Activated CD4-positive, alpha-beta memory T cell treated with anti-CD3 and anti-CD28 coated beads, Interleukin-2, amount 10 ng/mL, durations not matched to agents 7 days and 5 days (primary cell): ENCODE measurements at regions not wholly inside any gene's neighbourhood (a gene's known extent, or its start where the extent isn't known, plus 50 kb on each side); places are given as distances from the start of the nearest gene placed in this dataset.
"Not testable (repeated sequence)": the region's sequence is repeated elsewhere in the genome, so short reads cannot be mapped to it uniquely, and the experiment has no call there.

Source experiments
- CTCF ChIA-PET: fragments of 350-600 bp; sonication (Branson Sonifier 250); formaldehyde crosslinking; loops from one replicate; lab custom pipeline; 2021; ENCODE audit warnings: antibody characterized with exemption, inconsistent platforms; lab: Charles Lee
- POLR2A ChIA-PET: fragments of 350-600 bp; sonication (Branson Sonifier 250); formaldehyde crosslinking; loops from one replicate; lab custom pipeline; 2021; ENCODE audit warnings: antibody characterized with exemption; lab: Charles Lee
- DNase-seq: peaks from one replicate; pipeline ENCODE4 v3.0.0-alpha.2; 2020
- H3K27ac Mint-ChIP-seq: one replicate; pipeline ENCODE4 v1.8.0; 2021; ENCODE audit warnings: mild to moderate bottlenecking, mixed read lengths
- H3K27me3 Mint-ChIP-seq: one replicate; pipeline ENCODE4 v1.8.0; 2021; ENCODE audit warnings: mixed read lengths
- H3K36me3 Mint-ChIP-seq: one replicate; pipeline ENCODE4 v1.8.0; 2021; ENCODE audit warnings: low read depth, mixed read lengths
- H3K4me1 Mint-ChIP-seq: one replicate; pipeline ENCODE4 v1.8.0; 2021; ENCODE audit warnings: mixed read lengths
- H3K4me3 Mint-ChIP-seq: one replicate; pipeline ENCODE4 v1.8.0; 2021; ENCODE audit warnings: mild to moderate bottlenecking, mixed read lengths
- H3K9me3 Mint-ChIP-seq: one replicate; pipeline ENCODE4 v1.8.0; 2021; ENCODE audit warnings: mixed read lengths

GRCh38 chr6:76856065-76856464 lies 607.2 kb downstream of the HTR1B start:
- Mint-ChIP-seq H3K9me3 (peaks cover 4% of the 10 kb centered on the region), H3K4me1 (no peaks in the 10 kb centered on the region), H3K36me3 (no peaks in the 10 kb centered on the region), H3K27ac (no peak overlapping the region), H3K27me3 (no peaks in the 10 kb centered on the region), H3K4me3 (no peak overlapping the region)
- ChIA-PET POLR2A (no interaction called here), CTCF (no interaction called here)
- DNase-seq: no peak

- ChIA-PET POLR2A (no interaction called here), CTCF (no interaction called here)
- Mint-ChIP-seq H3K4me1 (no peaks in the 10 kb centered on the region), H3K27ac (no peak overlapping the region), H3K9me3 (peaks cover 4% of the 10 kb centered on the region), H3K4me3 (no peak overlapping the region), H3K36me3 (no peaks in the 10 kb centered on the region), H3K27me3 (no peaks in the 10 kb centered on the region)
- DNase-seq: no peak
Measured at GRCh38 chr6:76852776-76853175, 610.5 kb downstream of the HTR1B start.

- POLR2A ChIA-PET, DNase-seq, H3K27ac Mint-ChIP-seq, H3K9me3 Mint-ChIP-seq, H3K36me3 Mint-ChIP-seq, H3K4me3 Mint-ChIP-seq, H3K4me1 Mint-ChIP-seq, CTCF ChIA-PET, H3K27me3 Mint-ChIP-seq: not testable (repeated sequence)
Measured at GRCh38 chr6:76849274-76849970, 613.9 kb downstream of the HTR1B start.

- no peak overlapping the region for H3K4me3 Mint-ChIP-seq
- H3K4me1 Mint-ChIP-seq: no peaks in the 10 kb centered on the region
- ChIA-PET POLR2A (no interaction called here), CTCF (no interaction called here)
- H3K27ac Mint-ChIP-seq: no peak overlapping the region
- DNase-seq: no peak
- peaks cover 9% of the 10 kb centered on the region for H3K9me3 Mint-ChIP-seq
- H3K27me3 Mint-ChIP-seq: no peaks in the 10 kb centered on the region
- H3K36me3 Mint-ChIP-seq: no peaks in the 10 kb centered on the region
Measured at GRCh38 chr6:76843054-76843822, 620.1 kb downstream of the HTR1B start.

GRCh38 chr6:76840865-76841264 lies 622.4 kb downstream of the HTR1B start:
- no peak for DNase-seq
- no peaks in the 10 kb centered on the region for H3K4me1 Mint-ChIP-seq
- no peaks in the 10 kb centered on the region for H3K36me3 Mint-ChIP-seq
- no peaks in the 10 kb centered on the region for H3K27me3 Mint-ChIP-seq
- CTCF ChIA-PET: no interaction called here
- no peak overlapping the region for H3K27ac Mint-ChIP-seq
- no peak overlapping the region for H3K4me3 Mint-ChIP-seq
- H3K9me3 Mint-ChIP-seq: peaks cover 6% of the 10 kb centered on the region
- POLR2A ChIA-PET: no interaction called here

GRCh38 chr6:76840041-76840745 lies 623.1 kb downstream of the HTR1B start:
- no peak for DNase-seq
- H3K27ac Mint-ChIP-seq: no peak overlapping the region
- H3K36me3 Mint-ChIP-seq: no peaks in the 10 kb centered on the region
- H3K9me3 Mint-ChIP-seq: peaks cover 6% of the 10 kb centered on the region
- no peak overlapping the region for H3K4me3 Mint-ChIP-seq
- CTCF ChIA-PET: no interaction called here
- no peaks in the 10 kb centered on the region for H3K27me3 Mint-ChIP-seq
- POLR2A ChIA-PET: no interaction called here
- no peaks in the 10 kb centered on the region for H3K4me1 Mint-ChIP-seq

- Mint-ChIP-seq H3K9me3 (peaks cover 6% of the 10 kb centered on the region), H3K27ac (no peak overlapping the region)
Measured at GRCh38 chr6:76839505-76839904, 623.8 kb downstream of the HTR1B start.

GRCh38 chr6:76837564-76837963 lies 625.7 kb downstream of the HTR1B start:
- H3K36me3 Mint-ChIP-seq: no peaks in the 10 kb centered on the region
- H3K9me3 Mint-ChIP-seq: peaks cover 4% of the 10 kb centered on the region
- no peaks in the 10 kb centered on the region for H3K4me1 Mint-ChIP-seq
- H3K27ac Mint-ChIP-seq: no peak overlapping the region
- no peak for DNase-seq
- no peaks in the 10 kb centered on the region for H3K27me3 Mint-ChIP-seq
- CTCF ChIA-PET: no interaction called here
- no peak overlapping the region for H3K4me3 Mint-ChIP-seq
- POLR2A ChIA-PET: no interaction called here

More at GRCh38 chr6:76839505-76839904, 623.8 kb downstream of the HTR1B start:
- H3K27me3 Mint-ChIP-seq: no peaks in the 10 kb centered on the region
- no peaks in the 10 kb centered on the region for H3K36me3 Mint-ChIP-seq
- ChIA-PET CTCF (no interaction called here), POLR2A (no interaction called here)
- no peak for DNase-seq
- H3K4me1 Mint-ChIP-seq: no peaks in the 10 kb centered on the region
- no peak overlapping the region for H3K4me3 Mint-ChIP-seq

- POLR2A ChIA-PET: no interaction called here
- no peaks in the 10 kb centered on the region for H3K27me3 Mint-ChIP-seq
- H3K4me3 Mint-ChIP-seq: no peak overlapping the region
Measured at GRCh38 chr6:76835695-76836094, 627.6 kb downstream of the HTR1B start.

GRCh38 chr6:76835293-76835692 lies 628.0 kb downstream of the HTR1B start:
- Mint-ChIP-seq H3K4me1 (no peaks in the 10 kb centered on the region), H3K36me3 (no peaks in the 10 kb centered on the region), H3K27ac (no peak overlapping the region), H3K4me3 (no peak overlapping the region), H3K9me3 (peaks cover 1% of the 10 kb centered on the region), H3K27me3 (no peaks in the 10 kb centered on the region)
- DNase-seq: no peak
- ChIA-PET POLR2A (no interaction called here), CTCF (no interaction called here)

More at GRCh38 chr6:76835695-76836094, 627.6 kb downstream of the HTR1B start:
- DNase-seq: no peak
- no peak overlapping the region for H3K27ac Mint-ChIP-seq
- H3K4me1 Mint-ChIP-seq: no peaks in the 10 kb centered on the region
- H3K36me3 Mint-ChIP-seq: no peaks in the 10 kb centered on the region
- peaks cover 1% of the 10 kb centered on the region for H3K9me3 Mint-ChIP-seq
- CTCF ChIA-PET: no interaction called here

GRCh38 chr6:76834399-76834798 lies 628.9 kb downstream of the HTR1B start:
- H3K4me3 Mint-ChIP-seq: no peak overlapping the region
- H3K9me3 Mint-ChIP-seq: peaks cover 1% of the 10 kb centered on the region
- ChIA-PET CTCF (no interaction called here), POLR2A (no interaction called here)
- H3K27me3 Mint-ChIP-seq: no peaks in the 10 kb centered on the region
- no peak for DNase-seq
- H3K27ac Mint-ChIP-seq: no peak overlapping the region
- H3K4me1 Mint-ChIP-seq: no peaks in the 10 kb centered on the region
- no peaks in the 10 kb centered on the region for H3K36me3 Mint-ChIP-seq

- Mint-ChIP-seq H3K27me3 (no peaks in the 10 kb centered on the region), H3K9me3 (peaks cover 1% of the 10 kb centered on the region), H3K4me3 (no peak overlapping the region), H3K27ac (no peak overlapping the region), H3K4me1 (no peaks in the 10 kb centered on the region), H3K36me3 (no peaks in the 10 kb centered on the region)
- CTCF ChIA-PET: no interaction called here
- POLR2A ChIA-PET: no interaction called here
- no peak for DNase-seq
Measured at GRCh38 chr6:76831299-76831698, 632.0 kb downstream of the HTR1B start.

- POLR2A ChIA-PET, H3K4me3 Mint-ChIP-seq, H3K27ac Mint-ChIP-seq, H3K36me3 Mint-ChIP-seq, DNase-seq, CTCF ChIA-PET, H3K9me3 Mint-ChIP-seq, H3K4me1 Mint-ChIP-seq, H3K27me3 Mint-ChIP-seq: not testable (repeated sequence)
Measured at GRCh38 chr6:76823578-76823977, 639.7 kb downstream of the HTR1B start.
